Lower leg skin (tissue), 3 donors: ENCODE measurements at regions not wholly inside any gene's neighbourhood (a gene's known extent, or its start where the extent isn't known, plus 50 kb on each side); places are given as distances from the start of the nearest gene placed in this dataset.

Experiments used
- POLR2A ChIP-seq, 2 donors: fragments of 450-650 bp; IDR thresholded peaks; one replicate each; pipeline ENCODE4 v1.6.1; 2016 to 2017; ENCODE audit warnings: antibody characterized with exemption in 2 of 2, mild to moderate bottlenecking in 1 of 2, moderate library complexity in 1 of 2
- TF ChIP-seq, protein P1 (sequence below), 3 donors: fragments of 450-650 bp; IDR thresholded peaks; one replicate each; pipeline ENCODE4 v1.5.1; 2016; ENCODE audit warnings: antibody characterized with exemption in 3 of 3, mild to moderate bottlenecking in 3 of 3, moderate library complexity in 2 of 3

DNA sequence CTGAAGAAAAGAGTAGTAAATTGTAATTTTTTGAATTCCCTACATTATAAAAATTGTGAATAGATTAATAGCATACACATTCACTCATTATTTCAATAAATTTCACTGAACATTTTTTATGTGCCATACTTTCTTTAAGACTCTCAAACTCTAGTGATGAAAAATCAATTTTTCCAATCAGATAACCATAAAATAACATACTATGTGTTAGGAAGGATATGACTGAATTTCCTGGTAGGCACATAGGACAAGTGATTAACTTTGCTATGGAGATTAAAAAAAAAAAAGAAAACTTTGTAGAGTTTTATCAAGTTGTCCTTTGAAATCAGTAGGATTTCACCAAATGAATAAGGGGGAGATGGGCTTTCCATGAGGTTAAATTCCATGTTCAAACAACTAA lies 1597.3 kb upstream of the LRRTM3 start:
- TF ChIP-seq, protein P1, sequence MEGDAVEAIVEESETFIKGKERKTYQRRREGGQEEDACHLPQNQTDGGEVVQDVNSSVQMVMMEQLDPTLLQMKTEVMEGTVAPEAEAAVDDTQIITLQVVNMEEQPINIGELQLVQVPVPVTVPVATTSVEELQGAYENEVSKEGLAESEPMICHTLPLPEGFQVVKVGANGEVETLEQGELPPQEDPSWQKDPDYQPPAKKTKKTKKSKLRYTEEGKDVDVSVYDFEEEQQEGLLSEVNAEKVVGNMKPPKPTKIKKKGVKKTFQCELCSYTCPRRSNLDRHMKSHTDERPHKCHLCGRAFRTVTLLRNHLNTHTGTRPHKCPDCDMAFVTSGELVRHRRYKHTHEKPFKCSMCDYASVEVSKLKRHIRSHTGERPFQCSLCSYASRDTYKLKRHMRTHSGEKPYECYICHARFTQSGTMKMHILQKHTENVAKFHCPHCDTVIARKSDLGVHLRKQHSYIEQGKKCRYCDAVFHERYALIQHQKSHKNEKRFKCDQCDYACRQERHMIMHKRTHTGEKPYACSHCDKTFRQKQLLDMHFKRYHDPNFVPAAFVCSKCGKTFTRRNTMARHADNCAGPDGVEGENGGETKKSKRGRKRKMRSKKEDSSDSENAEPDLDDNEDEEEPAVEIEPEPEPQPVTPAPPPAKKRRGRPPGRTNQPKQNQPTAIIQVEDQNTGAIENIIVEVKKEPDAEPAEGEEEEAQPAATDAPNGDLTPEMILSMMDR (IDR thresholded peaks at IDR 0.05), result no peak
- no peak for TF ChIP-seq POLR2A (IDR thresholded peaks at IDR 0.05)
